Renal pelvis (tissue), 1 donor: ENCODE measurements at regions not wholly inside any gene's neighbourhood (a gene's known extent, or its start where the extent isn't known, plus 50 kb on each side); places are given as distances from the start of the nearest gene placed in this dataset.
A peak's percentile ranks its signal among the peaks of the same experiment; 100 is the strongest.

Experiments
- DNase-seq: peaks from one replicate; pipeline ENCODE4 v3.0.0-alpha.2; 2013

GRCh38 chrX:97666890-97667289 lies 783.2 kb downstream of the RPA4 start:
- DNase-seq: no peak

- no peak for DNase-seq
Observed at GRCh38 chrX:97668126-97668525, 784.4 kb downstream of the RPA4 start.

GRCh38 chrX:97672138-97672537 lies 788.4 kb downstream of the RPA4 start:
- DNase-seq: no peak

- no peak for DNase-seq
Observed at GRCh38 chrX:97672608-97673007, 788.9 kb downstream of the RPA4 start.

GRCh38 chrX:97673135-97673534 lies 789.4 kb downstream of the RPA4 start:
- DNase-seq: no peak

GRCh38 chrX:97682991-97683840 lies 799.5 kb downstream of the RPA4 start:
- DNase-seq: no peak

GRCh38 chrX:97685753-97686152 lies 802.0 kb downstream of the RPA4 start:
- DNase-seq: peak; percentile 0

GRCh38 chrX:97691901-97692455 lies 808.3 kb downstream of the RPA4 start:
- no peak for DNase-seq

GRCh38 chrX:97692575-97692974 lies 808.9 kb downstream of the RPA4 start:
- DNase-seq: no peak

GRCh38 chrX:97700547-97700946 lies 816.8 kb downstream of the RPA4 start:
- DNase-seq: no peak

GRCh38 chrX:97704474-97704873 lies 820.8 kb downstream of the RPA4 start:
- no peak for DNase-seq

GRCh38 chrX:97704881-97705280 lies 821.2 kb downstream of the RPA4 start:
- DNase-seq: no peak

GRCh38 chrX:97705936-97706335 lies 822.2 kb downstream of the RPA4 start:
- no peak for DNase-seq

GRCh38 chrX:97714072-97714471 lies 830.4 kb downstream of the RPA4 start:
- no peak for DNase-seq

- no peak for DNase-seq
Observed at GRCh38 chrX:97728215-97728614, 844.5 kb downstream of the RPA4 start.

GRCh38 chrX:97740044-97740443 lies 856.3 kb downstream of the RPA4 start:
- DNase-seq: no peak

GRCh38 chrX:97740886-97741285 lies 857.2 kb downstream of the RPA4 start:
- DNase-seq: no peak

GRCh38 chrX:97743014-97743413 lies 859.3 kb downstream of the RPA4 start:
- no peak for DNase-seq

- no peak for DNase-seq
Observed at GRCh38 chrX:97747346-97747745, 863.6 kb downstream of the RPA4 start.

- DNase-seq: no peak
Observed at GRCh38 chrX:97751016-97751415, 867.3 kb downstream of the RPA4 start.

- DNase-seq: no peak
Observed at GRCh38 chrX:97751735-97752134, 868.0 kb downstream of the RPA4 start.

- DNase-seq: no peak
Observed at GRCh38 chrX:97756879-97757278, 873.2 kb downstream of the RPA4 start.

- DNase-seq: no peak
Observed at GRCh38 chrX:97763391-97763790, 879.7 kb downstream of the RPA4 start.

- no peak for DNase-seq
Observed at GRCh38 chrX:97763981-97764380, 880.3 kb downstream of the RPA4 start.
